ENCODE measurements at regions not wholly inside any gene's neighbourhood (a gene's known extent, or its start where the extent isn't known, plus 50 kb on each side); places are given as distances from the start of the nearest gene placed in this dataset.
"Not testable (repeated sequence)": the region's sequence is repeated elsewhere in the genome, so short reads cannot be mapped to it uniquely, and the experiment has no call there.

- not testable (repeated sequence) for H3K27me3 ChIP-seq (ENCODE audit: low read depth, low read length); H3K4me1 ChIP-seq (ENCODE audit: control insufficient read depth in 1 of 2, insufficient read depth in 2 of 2, low read length in 2 of 2); H3K27ac ChIP-seq (ENCODE audit: low read length); H3K9me3 ChIP-seq (ENCODE audit: control insufficient read depth in 1 of 2, low read length in 2 of 2); H3K4me3 ChIP-seq (ENCODE audit: low read depth in 1 of 2, low read length in 2 of 2); H3K36me3 ChIP-seq (ENCODE audit: control insufficient read depth in 1 of 2, insufficient read depth in 2 of 2, low read length in 2 of 2)
Observed at GRCh38 chr20:26373066-26373465, 676.4 kb upstream of the ZNF337 start.

GRCh38 chr20:26354511-26354910, 657.9 kb upstream of the ZNF337 start:
- H3K4me1 ChIP-seq (ENCODE audit: control insufficient read depth in 1 of 2, insufficient read depth in 2 of 2, low read length in 2 of 2): no peaks in the 10 kb centered on the region
- no peaks in the 10 kb centered on the region for H3K9me3 ChIP-seq (ENCODE audit: control insufficient read depth in 1 of 2, low read length in 2 of 2)
- H3K27me3 ChIP-seq (ENCODE audit: low read depth, low read length): no peaks in the 10 kb centered on the region
- H3K27ac ChIP-seq (ENCODE audit: low read length): no peak overlapping the region
- no peak overlapping the region for H3K4me3 ChIP-seq (ENCODE audit: low read depth in 1 of 2, low read length in 2 of 2)
- no peaks in the 10 kb centered on the region for H3K36me3 ChIP-seq (ENCODE audit: control insufficient read depth in 1 of 2, insufficient read depth in 2 of 2, low read length in 2 of 2)

- no peak overlapping the region for H3K27ac ChIP-seq (ENCODE audit: low read length)
- H3K27me3 ChIP-seq (ENCODE audit: low read depth, low read length): no peaks in the 10 kb centered on the region
- no peaks in the 10 kb centered on the region for H3K4me1 ChIP-seq (ENCODE audit: control insufficient read depth in 1 of 2, insufficient read depth in 2 of 2, low read length in 2 of 2)
- no peaks in the 10 kb centered on the region for H3K36me3 ChIP-seq (ENCODE audit: control insufficient read depth in 1 of 2, insufficient read depth in 2 of 2, low read length in 2 of 2)
- no peaks in the 10 kb centered on the region for H3K9me3 ChIP-seq (ENCODE audit: control insufficient read depth in 1 of 2, low read length in 2 of 2)
- no peak overlapping the region for H3K4me3 ChIP-seq (ENCODE audit: low read depth in 1 of 2, low read length in 2 of 2)
Observed at GRCh38 chr20:26347396-26347795, 650.7 kb upstream of the ZNF337 start.

GRCh38 chr20:26340460-26341065, 643.9 kb upstream of the ZNF337 start:
- H3K9me3 ChIP-seq (ENCODE audit: control insufficient read depth in 1 of 2, low read length in 2 of 2); H3K4me1 ChIP-seq (ENCODE audit: control insufficient read depth in 1 of 2, insufficient read depth in 2 of 2, low read length in 2 of 2); H3K27me3 ChIP-seq (ENCODE audit: low read depth, low read length); H3K36me3 ChIP-seq (ENCODE audit: control insufficient read depth in 1 of 2, insufficient read depth in 2 of 2, low read length in 2 of 2); H3K27ac ChIP-seq (ENCODE audit: low read length); H3K4me3 ChIP-seq (ENCODE audit: low read depth in 1 of 2, low read length in 2 of 2): not testable (repeated sequence)

GRCh38 chr20:26324177-26324576, 627.5 kb upstream of the ZNF337 start:
- Histone ChIP-seq H3K9me3 (ENCODE audit: control insufficient read depth in 1 of 2, low read length in 2 of 2) (peaks cover 0 to 2% of the 10 kb centered on the region in 2 donors), H3K36me3 (ENCODE audit: control insufficient read depth in 1 of 2, insufficient read depth in 2 of 2, low read length in 2 of 2) (no peaks in the 10 kb centered on the region), H3K27ac (ENCODE audit: low read length) (no peak overlapping the region), H3K4me1 (ENCODE audit: control insufficient read depth in 1 of 2, insufficient read depth in 2 of 2, low read length in 2 of 2) (no peaks in the 10 kb centered on the region), H3K4me3 (ENCODE audit: low read depth in 1 of 2, low read length in 2 of 2) (no peak overlapping the region), H3K27me3 (ENCODE audit: low read depth, low read length) (no peaks in the 10 kb centered on the region)

GRCh38 chr20:26315054-26315453, 618.4 kb upstream of the ZNF337 start:
- Histone ChIP-seq H3K9me3 (ENCODE audit: control insufficient read depth in 1 of 2, low read length in 2 of 2) (no peaks in the 10 kb centered on the region), H3K27ac (ENCODE audit: low read length) (no peak overlapping the region), H3K36me3 (ENCODE audit: control insufficient read depth in 1 of 2, insufficient read depth in 2 of 2, low read length in 2 of 2) (no peaks in the 10 kb centered on the region), H3K4me1 (ENCODE audit: control insufficient read depth in 1 of 2, insufficient read depth in 2 of 2, low read length in 2 of 2) (no peaks in the 10 kb centered on the region), H3K4me3 (ENCODE audit: low read depth in 1 of 2, low read length in 2 of 2) (no peak overlapping the region), H3K27me3 (ENCODE audit: low read depth, low read length) (no peaks in the 10 kb centered on the region)

- not testable (repeated sequence) for H3K4me3 ChIP-seq (ENCODE audit: low read depth in 1 of 2, low read length in 2 of 2); H3K36me3 ChIP-seq (ENCODE audit: control insufficient read depth in 1 of 2, insufficient read depth in 2 of 2, low read length in 2 of 2); H3K27ac ChIP-seq (ENCODE audit: low read length); H3K9me3 ChIP-seq (ENCODE audit: control insufficient read depth in 1 of 2, low read length in 2 of 2); H3K4me1 ChIP-seq (ENCODE audit: control insufficient read depth in 1 of 2, insufficient read depth in 2 of 2, low read length in 2 of 2); H3K27me3 ChIP-seq (ENCODE audit: low read depth, low read length)
Observed at GRCh38 chr20:26309720-26310119, 613.1 kb upstream of the ZNF337 start.

GRCh38 chr20:26308961-26309360, 612.3 kb upstream of the ZNF337 start:
- no peaks in the 10 kb centered on the region for H3K27me3 ChIP-seq (ENCODE audit: low read depth, low read length)
- no peaks in the 10 kb centered on the region for H3K4me1 ChIP-seq (ENCODE audit: control insufficient read depth in 1 of 2, insufficient read depth in 2 of 2, low read length in 2 of 2)
- H3K36me3 ChIP-seq (ENCODE audit: control insufficient read depth in 1 of 2, insufficient read depth in 2 of 2, low read length in 2 of 2): no peaks in the 10 kb centered on the region
- H3K9me3 ChIP-seq (ENCODE audit: control insufficient read depth in 1 of 2, low read length in 2 of 2): no peaks in the 10 kb centered on the region
- H3K27ac ChIP-seq (ENCODE audit: low read length): no peak overlapping the region
- no peak overlapping the region for H3K4me3 ChIP-seq (ENCODE audit: low read depth in 1 of 2, low read length in 2 of 2)

GRCh38 chr20:26295006-26295405, 598.4 kb upstream of the ZNF337 start:
- H3K4me1 ChIP-seq (ENCODE audit: control insufficient read depth in 1 of 2, insufficient read depth in 2 of 2, low read length in 2 of 2): no peaks in the 10 kb centered on the region
- H3K9me3 ChIP-seq (ENCODE audit: control insufficient read depth in 1 of 2, low read length in 2 of 2): no peaks in the 10 kb centered on the region
- no peaks in the 10 kb centered on the region for H3K36me3 ChIP-seq (ENCODE audit: control insufficient read depth in 1 of 2, insufficient read depth in 2 of 2, low read length in 2 of 2)

GRCh38 chr20:26288379-26289061, 591.9 kb upstream of the ZNF337 start:
- H3K36me3 ChIP-seq (ENCODE audit: control insufficient read depth in 1 of 2, insufficient read depth in 2 of 2, low read length in 2 of 2); H3K9me3 ChIP-seq (ENCODE audit: control insufficient read depth in 1 of 2, low read length in 2 of 2); H3K27me3 ChIP-seq (ENCODE audit: low read depth, low read length); H3K4me3 ChIP-seq (ENCODE audit: low read depth in 1 of 2, low read length in 2 of 2); H3K27ac ChIP-seq (ENCODE audit: low read length); H3K4me1 ChIP-seq (ENCODE audit: control insufficient read depth in 1 of 2, insufficient read depth in 2 of 2, low read length in 2 of 2): not testable (repeated sequence)

More at GRCh38 chr20:26295006-26295405, 598.4 kb upstream of the ZNF337 start:
- H3K4me3 ChIP-seq (ENCODE audit: low read depth in 1 of 2, low read length in 2 of 2): no peak overlapping the region
- no peak overlapping the region for H3K27ac ChIP-seq (ENCODE audit: low read length)
- no peaks in the 10 kb centered on the region for H3K27me3 ChIP-seq (ENCODE audit: low read depth, low read length)

- Histone ChIP-seq H3K27me3 (ENCODE audit: low read depth, low read length) (no peaks in the 10 kb centered on the region), H3K27ac (ENCODE audit: low read length) (no peak overlapping the region), H3K4me1 (ENCODE audit: control insufficient read depth in 1 of 2, insufficient read depth in 2 of 2, low read length in 2 of 2) (no peaks in the 10 kb centered on the region), H3K9me3 (ENCODE audit: control insufficient read depth in 1 of 2, low read length in 2 of 2) (no peaks in the 10 kb centered on the region), H3K4me3 (ENCODE audit: low read depth in 1 of 2, low read length in 2 of 2) (no peak overlapping the region), H3K36me3 (ENCODE audit: control insufficient read depth in 1 of 2, insufficient read depth in 2 of 2, low read length in 2 of 2) (no peaks in the 10 kb centered on the region)
Observed at GRCh38 chr20:26279238-26279637, 582.6 kb upstream of the ZNF337 start.

GRCh38 chr20:26277339-26277738, 580.7 kb upstream of the ZNF337 start:
- Histone ChIP-seq H3K27me3 (ENCODE audit: low read depth, low read length) (no peaks in the 10 kb centered on the region), H3K27ac (ENCODE audit: low read length) (no peak overlapping the region), H3K4me1 (ENCODE audit: control insufficient read depth in 1 of 2, insufficient read depth in 2 of 2, low read length in 2 of 2) (no peaks in the 10 kb centered on the region), H3K36me3 (ENCODE audit: control insufficient read depth in 1 of 2, insufficient read depth in 2 of 2, low read length in 2 of 2) (no peaks in the 10 kb centered on the region), H3K9me3 (ENCODE audit: control insufficient read depth in 1 of 2, low read length in 2 of 2) (no peaks in the 10 kb centered on the region), H3K4me3 (ENCODE audit: low read depth in 1 of 2, low read length in 2 of 2) (no peak overlapping the region)

Data from muscle layer of duodenum (tissue), 2 donors.